Suppressor macrophage (primary cell): ENCODE measurements at regions not wholly inside any gene's neighbourhood (a gene's known extent, or its start where the extent isn't known, plus 50 kb on each side); places are given as distances from the start of the nearest gene placed in this dataset.
A peak's percentile ranks its signal among the peaks of the same experiment; 100 is the strongest.
"Not testable (repeated sequence)": the region's sequence is repeated elsewhere in the genome, so short reads cannot be mapped to it uniquely, and the experiment has no call there.

Source experiments
- DNase-seq, 4 experiments: peaks; one replicate each; pipeline ENCODE4 v3.0.0-alpha.2; 2020 to 2022

DNA sequence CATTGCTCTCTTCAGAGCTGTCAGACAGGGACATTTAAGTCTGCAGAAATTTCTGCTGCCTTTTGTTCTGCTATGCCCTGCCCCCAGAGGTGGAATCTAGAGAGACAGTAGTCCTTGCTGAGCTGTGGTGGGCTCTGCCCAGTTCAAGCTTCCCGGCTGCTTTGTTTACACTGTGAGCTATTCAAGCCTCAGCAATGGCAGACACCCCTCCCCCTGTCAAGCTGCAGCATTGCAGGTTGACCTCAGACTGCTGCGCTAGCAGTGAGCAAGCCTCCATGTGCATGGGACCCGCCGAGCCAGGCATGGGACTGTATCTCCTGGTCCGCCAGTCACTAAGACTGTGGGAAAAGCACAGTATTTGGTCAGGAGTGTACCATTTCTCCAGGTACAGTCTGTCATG is 53.6 kb upstream of the MAPK10 start:
- not testable (repeated sequence) for DNase-seq

DNA sequence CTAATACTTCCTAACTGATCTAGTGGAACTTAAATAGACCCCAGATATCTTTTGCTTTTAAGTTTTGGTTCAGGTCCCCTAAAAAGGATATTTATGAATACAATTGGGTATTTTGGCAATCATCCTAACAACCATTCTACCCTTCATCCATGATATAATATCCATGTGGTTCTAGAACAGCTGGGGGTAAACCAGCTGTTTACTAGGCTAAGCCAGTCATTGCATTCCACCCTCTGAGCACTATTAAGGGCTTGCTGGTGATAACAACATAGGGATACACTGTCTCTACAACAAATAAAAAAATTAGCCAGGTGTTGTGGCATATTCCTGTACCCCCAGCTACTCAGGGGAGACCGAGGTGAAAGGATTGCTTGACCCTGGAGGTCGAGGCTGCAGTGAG is 54.8 kb upstream of the MAPK10 start:
- DNase-seq: no peak

DNA sequence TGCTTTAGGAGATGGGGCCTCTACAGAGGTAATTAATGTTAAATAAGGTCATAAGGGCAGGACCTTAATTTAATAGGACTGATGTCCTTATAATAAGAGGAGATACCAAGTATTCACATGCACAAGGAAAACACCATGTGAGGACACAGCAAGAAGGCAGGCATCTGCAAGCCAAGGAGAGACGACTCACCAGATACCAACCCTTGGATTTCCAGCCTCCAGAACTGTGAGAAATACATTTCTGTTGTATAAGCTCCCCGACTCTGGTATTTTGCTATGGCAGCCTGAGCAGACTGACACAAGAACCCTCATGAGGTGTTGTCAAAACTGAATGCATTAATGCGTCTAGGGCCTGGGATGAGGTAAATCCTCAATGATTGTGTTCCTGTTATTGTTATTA is 56.2 kb upstream of the MAPK10 start:
- no peak for DNase-seq

DNA sequence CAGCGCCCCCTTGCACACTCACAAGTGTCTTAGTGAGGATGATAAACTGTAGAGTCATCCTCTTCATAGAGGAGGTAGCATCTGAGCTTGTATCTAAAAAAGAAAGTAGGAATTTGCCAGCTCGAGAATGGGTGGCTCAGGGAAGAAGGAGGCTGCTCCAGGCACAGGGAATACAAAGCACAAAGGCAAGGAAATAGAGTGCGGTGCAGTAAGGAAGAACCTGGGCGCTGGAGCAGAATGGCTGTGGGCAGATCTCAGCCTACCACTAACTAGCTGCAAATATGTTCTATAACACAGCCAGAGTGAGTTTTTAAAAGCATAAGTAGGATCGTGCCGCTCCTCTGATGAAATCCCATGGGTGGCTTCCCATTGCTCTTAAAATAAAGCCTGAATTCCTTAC is 61.6 kb upstream of the MAPK10 start:
- DNase-seq: no peak

DNA sequence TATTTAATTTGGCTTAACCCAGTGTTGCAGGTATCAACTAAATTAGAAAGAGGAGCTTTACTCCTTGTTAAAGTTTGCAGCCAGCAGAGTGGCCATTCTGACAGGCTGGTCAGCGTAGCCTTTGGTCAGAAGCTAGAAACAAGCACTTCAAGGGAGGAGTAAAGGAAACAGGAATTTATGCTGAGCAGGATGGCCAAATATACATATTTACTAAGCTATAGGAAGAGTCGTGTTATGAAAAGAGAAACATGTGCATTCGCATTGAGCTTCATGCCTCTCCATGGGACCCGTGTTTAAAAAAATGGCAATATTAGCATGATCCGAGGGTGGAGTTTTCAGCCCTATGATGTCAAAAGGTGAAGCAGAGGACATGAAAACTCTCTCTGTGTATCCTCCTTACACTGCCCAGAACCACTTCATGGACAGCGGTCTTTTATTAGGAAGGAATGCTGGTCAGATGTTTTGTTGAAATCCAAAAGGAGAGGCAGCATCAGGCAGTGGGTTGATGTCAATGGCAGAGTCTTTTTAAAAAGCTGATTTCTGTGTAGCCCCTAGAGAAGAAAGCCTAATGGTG is 71.8 kb upstream of the MAPK10 start:
- DNase-seq: no peak

DNA sequence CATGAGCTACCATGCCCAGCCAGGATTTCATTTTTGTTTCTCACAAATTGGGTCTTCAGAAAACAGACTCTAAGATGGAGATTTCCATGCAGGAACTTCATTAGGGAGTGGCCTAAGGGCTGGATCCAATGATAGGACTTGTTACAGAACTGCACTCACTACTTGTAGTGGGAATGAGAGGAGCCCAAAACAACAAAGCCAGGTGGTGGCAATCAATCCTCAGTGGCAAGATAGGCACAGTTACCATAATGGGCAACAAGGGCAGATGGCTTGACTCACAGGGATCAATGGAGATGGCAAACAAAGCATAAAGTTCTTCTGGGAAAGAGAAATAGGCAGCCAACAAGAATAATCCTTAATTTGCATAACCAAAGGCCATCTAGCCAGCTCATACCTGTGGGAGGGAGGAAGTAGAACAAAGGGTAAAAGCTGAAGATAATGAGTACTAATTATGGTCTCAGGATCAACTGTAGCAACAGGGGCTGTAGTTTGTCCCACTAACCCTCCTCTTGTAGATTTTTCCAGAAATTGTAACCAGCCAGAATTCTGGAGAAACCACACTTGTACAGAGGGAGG is 72.8 kb upstream of the MAPK10 start:
- peak in 2 of 4 experiments; percentile 7 to 8 for DNase-seq

DNA sequence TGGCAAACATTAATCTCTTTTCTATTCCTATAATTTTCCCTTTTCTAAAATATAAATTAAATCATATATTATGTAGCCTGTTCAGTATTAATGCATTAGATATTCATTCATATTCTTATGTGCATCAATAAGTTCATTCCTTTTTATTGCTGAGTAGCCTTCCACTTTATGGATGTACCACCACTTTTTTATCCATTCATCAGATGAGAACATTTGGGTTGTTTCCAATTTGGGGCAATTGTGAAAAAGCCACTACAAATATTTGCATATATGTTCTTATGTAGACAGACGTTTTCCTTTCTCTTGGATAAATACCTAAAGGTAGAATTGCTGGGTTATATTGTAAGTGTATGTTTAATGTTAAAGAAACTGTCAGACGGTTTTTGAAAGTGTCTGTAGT is 79.4 kb upstream of the MAPK10 start:
- no peak for DNase-seq

DNA sequence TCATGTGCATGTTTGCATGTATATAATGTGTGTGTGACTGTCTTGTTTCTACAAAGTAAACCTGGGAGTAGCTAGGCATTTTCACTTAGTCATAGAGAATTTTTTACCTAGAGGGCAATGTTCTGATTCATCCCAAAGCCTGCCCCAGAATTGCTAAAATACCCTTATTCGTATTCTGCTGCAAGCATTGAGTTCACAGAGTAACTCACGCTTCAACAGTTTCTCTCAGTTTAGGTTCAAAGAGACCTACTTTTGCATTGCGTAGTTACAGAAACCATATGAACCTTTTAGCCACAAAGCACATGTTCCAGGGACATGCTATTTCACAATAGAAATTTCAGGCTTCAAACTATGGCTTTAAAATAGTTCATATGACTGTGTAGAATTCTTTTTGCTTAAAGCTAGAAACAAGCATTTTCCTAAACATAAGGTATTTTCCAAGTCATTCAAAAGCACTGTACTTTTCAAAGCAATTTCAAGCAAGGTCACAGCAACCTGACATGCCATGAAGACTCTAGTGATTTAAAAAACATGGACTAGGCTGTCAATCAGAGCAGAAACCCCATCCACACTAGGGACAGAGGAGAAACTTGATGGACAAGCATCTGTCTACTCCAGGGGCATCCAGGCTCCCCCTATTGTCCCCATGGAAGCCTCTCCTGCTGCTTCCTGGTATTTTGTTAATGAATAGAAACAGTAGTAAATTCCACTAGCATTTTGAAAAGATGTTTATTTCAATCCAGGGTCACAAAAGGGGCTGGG is 81.5 kb upstream of the MAPK10 start:
- DNase-seq: no peak

DNA sequence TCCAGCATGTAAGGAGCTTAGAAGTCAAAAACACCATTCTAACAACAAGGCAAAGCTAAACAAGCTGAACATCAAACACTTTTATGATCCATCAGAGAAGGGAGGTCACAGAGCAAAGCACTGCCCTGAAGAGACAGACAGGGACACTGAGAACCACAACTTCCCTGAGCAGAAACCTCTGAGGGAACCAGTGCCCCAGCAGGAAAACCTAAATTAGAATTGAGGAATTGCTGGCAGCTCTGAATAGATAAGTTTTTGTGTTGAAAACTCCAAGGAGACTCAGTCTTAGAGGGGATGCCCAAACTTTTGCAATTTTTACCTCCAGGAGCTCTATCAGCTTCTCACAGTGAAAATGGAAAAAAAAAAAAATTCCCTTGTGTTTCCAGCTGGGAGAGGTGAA is 83.0 kb upstream of the MAPK10 start:
- peak in 1 of 4 experiments; percentile 17 for DNase-seq

DNA sequence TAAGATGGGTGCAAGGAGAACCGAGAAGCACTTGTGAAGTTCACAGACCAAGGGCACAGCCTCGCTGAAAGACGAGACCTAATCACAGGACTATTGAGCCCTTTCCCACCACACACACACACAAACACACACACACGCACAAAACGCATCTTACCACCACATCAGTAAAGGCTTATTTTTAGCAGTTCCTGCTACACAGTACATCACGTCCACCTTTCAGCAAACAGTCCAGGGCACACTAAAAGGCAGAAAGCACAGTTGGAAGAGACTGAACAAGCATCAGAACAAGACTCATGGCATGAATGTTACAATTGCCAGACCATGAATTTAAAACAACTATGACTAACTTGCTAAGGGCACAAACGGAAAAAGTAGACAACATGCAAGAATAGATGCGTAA is 83.6 kb upstream of the MAPK10 start:
- DNase-seq: no peak

DNA sequence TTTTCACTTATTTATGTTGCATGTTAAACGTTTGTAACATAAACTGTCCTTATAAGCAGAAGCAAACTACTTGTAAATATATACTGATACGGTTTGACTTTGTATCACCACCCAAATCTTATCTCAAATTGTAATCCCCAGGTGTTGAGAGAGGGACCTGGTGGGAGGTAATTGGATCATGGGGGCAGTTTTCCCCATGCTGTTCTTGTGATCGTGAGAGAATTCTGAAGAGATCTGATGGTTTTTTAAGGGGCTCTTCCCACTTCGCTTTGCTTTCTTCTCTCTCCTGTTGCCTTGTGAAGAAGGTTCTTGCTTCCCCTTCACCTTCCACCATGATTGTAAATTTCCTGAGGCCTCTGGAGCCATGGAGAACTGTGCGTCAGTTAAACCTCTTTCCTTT is 87.1 kb upstream of the MAPK10 start:
- no peak for DNase-seq

DNA sequence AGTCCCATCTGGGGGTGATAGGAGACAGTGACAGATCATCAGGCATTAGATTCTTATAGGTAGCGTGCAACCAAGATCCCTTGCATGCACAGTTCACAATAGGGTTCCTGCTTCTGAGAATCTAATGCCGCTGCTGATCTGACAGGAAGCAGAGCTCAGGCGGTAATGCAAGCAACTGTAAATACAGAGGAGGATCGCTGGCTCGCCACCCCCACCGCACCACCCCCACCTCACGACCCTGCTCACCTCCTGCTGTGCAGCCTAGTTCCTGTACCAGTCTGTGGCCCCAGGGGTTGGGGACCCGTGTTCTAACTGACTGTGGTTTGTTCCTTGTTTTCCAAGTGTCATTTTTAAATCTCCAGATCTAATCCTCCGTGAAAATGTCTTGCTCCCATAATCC is 89.0 kb upstream of the MAPK10 start:
- peak in 1 of 4 experiments; percentile 7 for DNase-seq

DNA sequence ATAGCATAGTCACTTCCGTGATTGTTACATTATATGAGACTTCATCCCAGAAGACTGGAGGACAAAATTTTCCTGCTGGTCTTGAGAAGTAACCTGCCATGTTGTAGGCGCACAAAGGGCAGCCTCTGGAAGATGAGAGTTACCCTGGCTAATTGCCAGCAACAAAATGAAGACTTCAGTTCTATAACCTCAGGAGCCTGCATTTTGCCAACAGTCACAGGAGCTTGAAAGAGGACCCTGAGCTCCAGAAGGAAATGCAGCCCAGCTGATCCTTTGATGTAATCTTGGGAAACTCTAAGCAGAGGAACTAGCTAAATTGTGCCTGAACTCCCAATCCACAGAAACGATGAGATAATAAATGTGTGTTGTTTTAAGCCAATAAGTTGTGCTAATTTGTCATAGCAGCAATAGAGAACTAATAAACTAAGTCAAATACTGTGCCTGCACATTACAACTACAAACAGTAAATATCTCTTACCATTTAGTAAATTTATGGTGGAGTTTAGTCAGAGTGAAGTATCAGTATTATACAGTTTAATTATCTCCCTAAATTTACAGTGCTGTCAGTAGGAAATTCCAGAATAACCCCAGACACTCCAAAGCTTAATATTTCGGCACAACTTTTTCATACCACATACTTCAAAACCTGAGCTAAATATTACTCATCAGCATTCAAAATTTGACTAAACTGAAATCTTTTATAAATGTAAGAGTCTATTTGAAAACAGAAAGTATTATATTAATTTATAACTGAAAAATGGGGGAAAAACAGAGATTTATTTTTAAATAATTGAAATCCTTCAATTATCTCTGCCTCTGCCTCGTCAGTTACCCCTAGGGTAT is 90.1 kb upstream of the MAPK10 start:
- DNase-seq: peak in 1 of 4 experiments; percentile 4

DNA sequence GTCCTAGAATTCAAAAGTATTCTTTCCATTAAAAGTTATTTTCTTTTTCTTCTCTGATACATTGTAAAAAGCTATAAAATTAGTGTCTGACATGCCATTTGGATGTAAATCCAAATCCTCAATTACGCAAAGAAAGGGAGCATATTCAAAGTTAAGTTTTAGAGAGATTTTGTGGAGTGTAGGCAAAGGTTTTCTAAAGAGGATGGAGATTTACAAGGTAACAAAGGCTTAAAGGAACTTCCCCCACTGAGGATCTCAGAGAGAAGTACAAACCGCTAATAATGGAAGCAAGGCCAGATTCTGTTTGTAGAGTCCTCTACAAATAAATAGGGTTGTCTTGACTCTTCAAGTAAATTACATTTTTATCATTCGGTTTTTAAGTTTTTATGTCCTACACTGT is 91.0 kb upstream of the MAPK10 start:
- DNase-seq: no peak

DNA sequence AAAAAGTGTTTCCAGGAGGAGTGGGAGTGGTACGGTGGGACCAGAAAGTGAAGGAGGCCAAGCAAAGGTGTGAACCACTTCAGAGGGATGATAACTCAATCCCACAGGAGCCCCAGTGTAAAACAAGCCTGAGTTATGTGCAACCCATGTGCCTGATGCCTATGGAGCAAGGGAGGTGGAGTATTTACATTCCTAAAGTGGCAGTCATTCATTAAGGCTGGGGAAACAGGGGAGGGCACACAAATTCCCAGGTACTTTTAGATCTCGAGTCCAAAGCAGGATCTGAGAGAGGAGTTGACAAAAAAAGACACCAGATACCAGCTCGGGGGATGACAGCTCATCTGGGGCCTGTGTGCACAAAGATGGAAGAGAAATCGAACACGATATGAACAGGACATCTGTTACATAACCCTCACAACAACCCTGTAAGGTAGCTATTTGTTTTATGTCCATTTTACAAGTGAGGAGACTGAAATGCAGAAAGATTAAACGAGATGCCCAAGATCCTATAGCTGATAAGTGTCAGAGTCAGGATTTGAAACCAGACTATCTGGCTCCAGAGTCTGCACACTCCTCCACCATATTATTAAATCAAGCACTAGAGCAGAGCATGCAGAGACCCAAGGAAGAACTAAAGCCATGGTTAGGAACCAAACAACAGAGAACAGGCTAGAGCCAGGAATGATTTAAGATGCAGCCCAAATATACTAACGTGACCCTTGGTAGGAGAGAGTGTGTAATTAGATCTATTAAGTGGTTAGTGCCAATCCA is 91.9 kb upstream of the MAPK10 start:
- no peak for DNase-seq

DNA sequence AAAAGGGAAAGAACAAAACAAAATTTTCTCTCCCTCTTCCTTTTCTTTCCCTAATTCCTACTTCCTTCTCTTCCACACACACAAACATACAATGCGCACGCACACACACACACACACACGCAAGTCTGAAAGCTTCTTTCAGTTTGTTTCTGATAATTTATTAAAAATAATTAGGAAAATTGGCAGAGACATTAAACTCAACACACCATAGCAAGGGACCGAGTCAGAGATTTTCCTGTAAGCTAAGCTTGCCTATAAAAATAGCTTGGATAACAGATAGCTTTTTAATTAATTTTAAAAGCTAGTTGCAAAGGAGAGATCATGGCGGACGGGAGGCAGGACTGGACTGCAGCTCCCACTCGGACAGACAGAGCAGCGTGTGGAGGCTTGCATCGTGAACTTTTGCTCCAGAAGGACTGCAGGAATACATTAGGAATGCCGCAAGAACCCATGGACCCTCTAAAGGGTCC is 92.6 kb upstream of the MAPK10 start:
- no peak for DNase-seq

DNA sequence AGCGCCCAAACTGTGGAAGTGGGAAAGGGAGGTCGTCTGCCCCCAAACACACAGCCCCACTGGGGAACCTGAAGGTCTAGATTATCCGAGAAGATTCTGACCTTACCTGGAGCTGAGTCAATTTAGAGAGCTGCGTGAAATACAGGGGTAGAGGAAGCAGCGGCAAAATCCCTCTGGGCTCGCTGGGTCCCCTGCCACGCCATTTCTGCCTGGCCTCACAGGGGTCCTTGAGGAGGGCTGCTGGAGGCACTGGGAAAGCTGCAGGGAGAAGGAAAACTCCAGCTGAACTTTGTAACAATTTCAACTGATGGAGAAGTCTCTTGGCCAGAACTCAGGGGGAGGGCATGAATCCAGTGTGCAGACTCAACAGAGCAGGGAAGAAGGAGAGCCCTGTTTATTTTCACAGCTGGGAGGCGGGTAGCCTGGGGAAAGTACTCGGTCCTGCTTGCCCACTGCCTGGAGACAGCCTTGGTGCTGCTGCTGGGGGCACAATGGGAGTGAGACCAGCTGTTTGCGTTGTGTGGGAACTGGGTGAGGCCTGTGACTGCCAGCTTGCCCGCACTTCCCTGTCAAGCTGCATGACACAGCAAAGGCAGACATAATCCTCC is 93.2 kb upstream of the MAPK10 start:
- peak in 2 of 4 experiments; percentile 6 to 18 for DNase-seq

DNA sequence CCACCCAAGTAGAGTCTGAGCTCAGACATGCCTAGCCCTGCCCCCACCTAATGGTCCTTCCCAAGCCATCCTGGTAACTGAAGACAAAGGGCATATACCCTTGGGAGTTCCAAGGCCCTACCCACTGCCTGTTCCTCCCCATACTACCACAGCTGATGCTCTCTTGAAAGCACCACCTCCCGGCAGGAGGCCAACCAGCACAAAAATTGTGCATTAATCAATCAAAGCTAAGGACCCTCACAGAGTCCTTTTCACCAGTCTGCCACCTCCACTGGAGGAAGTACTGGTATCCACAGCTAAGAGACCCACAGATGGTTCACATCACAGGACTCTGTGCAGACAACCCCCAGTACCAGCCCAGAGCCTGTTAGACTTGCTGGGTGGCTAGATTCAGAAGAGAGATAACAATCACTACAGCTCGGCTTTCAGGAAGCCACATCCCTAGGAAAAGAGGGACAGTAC is 93.8 kb upstream of the MAPK10 start:
- not testable (repeated sequence) for DNase-seq

DNA sequence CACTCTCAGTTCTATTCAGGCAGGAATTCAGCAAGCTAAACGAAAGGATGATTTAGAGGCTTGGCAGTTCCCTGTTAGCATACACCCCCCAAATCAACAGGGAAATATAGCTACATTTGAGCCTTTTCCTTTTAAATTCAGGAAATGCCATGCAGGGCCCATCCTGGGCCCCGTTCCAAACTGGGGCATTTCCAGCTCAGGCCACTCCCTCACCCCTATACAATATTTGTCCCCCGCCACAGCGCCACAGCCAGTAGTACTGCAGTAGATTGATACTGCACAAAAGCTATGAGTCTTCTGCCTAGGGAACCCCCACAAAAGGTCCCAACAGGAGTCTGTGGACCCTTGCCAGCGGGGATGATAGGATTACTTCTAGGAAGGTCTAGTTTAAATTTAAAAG is 102.0 kb upstream of the MAPK10 start:
- DNase-seq: no peak

DNA sequence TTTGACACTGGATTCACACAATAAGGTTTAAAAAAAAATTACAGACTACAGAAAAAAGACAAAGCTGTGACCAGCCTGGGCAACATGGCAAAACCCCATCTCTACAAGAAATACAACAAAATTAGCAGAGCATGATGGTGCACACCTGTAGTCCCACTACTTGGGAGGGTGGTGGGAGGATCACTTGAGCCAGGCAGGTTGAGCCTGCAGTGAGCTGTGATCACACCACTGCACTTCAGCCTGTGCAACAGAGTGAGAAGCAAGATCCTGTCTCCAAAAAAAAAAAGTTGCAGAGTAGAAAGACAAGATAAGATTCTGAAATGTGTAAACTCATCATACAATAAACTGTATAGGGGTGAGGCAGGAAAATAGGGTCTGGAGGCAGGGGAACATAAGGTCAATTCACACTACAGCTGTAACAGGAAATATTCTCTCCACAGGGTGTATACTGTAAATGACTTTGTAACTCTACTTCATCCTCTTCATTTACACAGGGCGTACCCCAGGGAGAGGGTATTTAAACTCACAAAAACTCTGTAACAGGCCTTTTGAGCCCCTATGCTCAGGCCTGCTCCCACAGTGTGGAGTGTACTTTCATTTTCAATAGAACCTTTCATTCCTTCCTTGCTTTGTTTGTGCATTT is 112.6 kb upstream of the MAPK10 start:
- no peak for DNase-seq

DNA sequence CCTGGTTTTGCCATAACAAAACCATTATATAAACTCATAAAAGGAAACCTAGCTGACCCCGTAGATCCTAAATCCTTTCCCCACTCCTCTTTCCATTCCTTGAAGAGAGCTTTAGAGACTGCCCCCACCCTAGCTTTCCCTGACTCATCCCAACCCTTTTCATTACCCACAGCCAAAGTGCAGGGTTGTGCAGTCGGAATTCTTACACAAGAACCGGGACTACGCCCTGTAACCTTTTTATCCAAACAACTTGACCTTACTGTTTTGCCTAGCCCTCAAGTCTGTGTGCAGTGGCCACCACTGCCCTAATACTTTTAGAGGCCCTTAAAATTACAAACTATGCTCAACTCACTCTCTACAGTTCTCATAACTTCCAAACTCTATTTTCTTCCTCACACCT is 116.0 kb upstream of the PTPN13 start:
- DNase-seq: not testable (repeated sequence)
